ENCODE measurements at regions not wholly inside any gene's neighbourhood (a gene's known extent, or its start where the extent isn't known, plus 50 kb on each side); places are given as distances from the start of the nearest gene placed in this dataset.

- Histone ChIP-seq H3K36me3 (ENCODE audit: control insufficient read depth, insufficient read depth, low read length) (no peaks in the 10 kb centered on the region), H3K9me3 (no peaks in the 10 kb centered on the region; the same call in 1 of the 2 replicates), H3K4me3 (ENCODE audit: low read depth, low read length) (no peak overlapping the region), H3K27me3 (replicated peaks; ENCODE audit: control insufficient read depth, insufficient read depth, low read length) (no peaks in the 10 kb centered on the region), H3K4me1 (no peaks in the 10 kb centered on the region)
- TF ChIP-seq CTCF (IDR thresholded peaks at IDR 0.05; ENCODE audit: insufficient read depth in 1 of 2, low read depth in 1 of 2, low read length in 1 of 2, severe bottlenecking in 1 of 2, unreplicated experiment in 1 of 2) = no peak
- CTCF ChIA-PET = no interaction called here
- POLR2A ChIA-PET = no interaction called here
- Mint-ChIP-seq H3K9me3 (ENCODE audit: unreplicated experiment) (peaks cover 12% of the 10 kb centered on the region), H3K36me3 (ENCODE audit: insufficient read depth, unreplicated experiment) (no peaks in the 10 kb centered on the region), H3K4me3 (ENCODE audit: unreplicated experiment) (no peak overlapping the region), H3K27ac (ENCODE audit: unreplicated experiment) (no peak overlapping the region), H3K4me1 (ENCODE audit: low read depth, unreplicated experiment) (peaks cover 5% of the 10 kb centered on the region), H3K27me3 (ENCODE audit: insufficient read depth, unreplicated experiment) (no peaks in the 10 kb centered on the region)
- DNase-seq = no peak
- no TSS peak for BruUV-seq (replicated peaks)
- intact Hi-C loops (cut with micrococcal nuclease; ENCODE audit: unreplicated experiment) = no loop called here
Observed at GRCh38 chr21:28310711-28311110, 682.0 kb downstream of the LTN1 start.

- no peak overlapping the region for H3K4me3 Mint-ChIP-seq (ENCODE audit: unreplicated experiment)
- peaks cover 5% of the 10 kb centered on the region for H3K4me1 Mint-ChIP-seq (ENCODE audit: low read depth, unreplicated experiment)
- TF ChIP-seq CTCF (IDR thresholded peaks at IDR 0.05; ENCODE audit: insufficient read depth in 1 of 2, low read depth in 1 of 2, low read length in 1 of 2, severe bottlenecking in 1 of 2, unreplicated experiment in 1 of 2) = no peak
- no peaks in the 10 kb centered on the region for H3K27me3 ChIP-seq (replicated peaks; ENCODE audit: control insufficient read depth, insufficient read depth, low read length)
- no peaks in the 10 kb centered on the region for H3K36me3 Mint-ChIP-seq (ENCODE audit: insufficient read depth, unreplicated experiment)
- no peak for DNase-seq
- ChIA-PET CTCF (no interaction called here), POLR2A (no interaction called here)
- H3K9me3 Mint-ChIP-seq (ENCODE audit: unreplicated experiment) = peaks cover 12% of the 10 kb centered on the region
- intact Hi-C loops (cut with micrococcal nuclease; ENCODE audit: unreplicated experiment) = no loop called here
- H3K27ac Mint-ChIP-seq (ENCODE audit: unreplicated experiment) = no peak overlapping the region
- H3K4me1 ChIP-seq = no peaks in the 10 kb centered on the region
- H3K27me3 Mint-ChIP-seq (ENCODE audit: insufficient read depth, unreplicated experiment) = no peaks in the 10 kb centered on the region
- no TSS peak for BruUV-seq (replicated peaks)
- no peaks in the 10 kb centered on the region; the same call in 1 of the 2 replicates for H3K9me3 ChIP-seq
- H3K4me3 ChIP-seq (ENCODE audit: low read depth, low read length) = no peak overlapping the region
- no peaks in the 10 kb centered on the region for H3K36me3 ChIP-seq (ENCODE audit: control insufficient read depth, insufficient read depth, low read length)
Observed at GRCh38 chr21:28310171-28310685, 682.4 kb downstream of the LTN1 start.

- no peaks in the 10 kb centered on the region for H3K27me3 Mint-ChIP-seq (ENCODE audit: insufficient read depth, unreplicated experiment)
- H3K4me3 Mint-ChIP-seq (ENCODE audit: unreplicated experiment) = no peak overlapping the region
- ChIA-PET CTCF (no interaction called here), POLR2A (no interaction called here)
- peaks cover 12% of the 10 kb centered on the region for H3K9me3 Mint-ChIP-seq (ENCODE audit: unreplicated experiment)
- H3K4me1 Mint-ChIP-seq (ENCODE audit: low read depth, unreplicated experiment) = peaks cover 5% of the 10 kb centered on the region
- no peak overlapping the region for H3K27ac Mint-ChIP-seq (ENCODE audit: unreplicated experiment)
- no peaks in the 10 kb centered on the region for H3K36me3 Mint-ChIP-seq (ENCODE audit: insufficient read depth, unreplicated experiment)
- Histone ChIP-seq H3K27me3 (replicated peaks; ENCODE audit: control insufficient read depth, insufficient read depth, low read length) (no peaks in the 10 kb centered on the region), H3K4me1 (no peaks in the 10 kb centered on the region), H3K4me3 (ENCODE audit: low read depth, low read length) (no peak overlapping the region), H3K36me3 (ENCODE audit: control insufficient read depth, insufficient read depth, low read length) (no peaks in the 10 kb centered on the region), H3K9me3 (no peaks in the 10 kb centered on the region; the same call in 1 of the 2 replicates)
- TF ChIP-seq CTCF (IDR thresholded peaks at IDR 0.05; ENCODE audit: insufficient read depth in 1 of 2, low read depth in 1 of 2, low read length in 1 of 2, severe bottlenecking in 1 of 2, unreplicated experiment in 1 of 2) = no peak
- no TSS peak for BruUV-seq (replicated peaks)
- DNase-seq = no peak
- intact Hi-C loops (cut with micrococcal nuclease; ENCODE audit: unreplicated experiment) = no loop called here
Observed at GRCh38 chr21:28309596-28309995, 683.1 kb downstream of the LTN1 start.

All from Caco-2 (cell line).